HG03066 (cell line): ENCODE measurements at regions not wholly inside any gene's neighbourhood (a gene's known extent, or its start where the extent isn't known, plus 50 kb on each side); places are given as distances from the start of the nearest gene placed in this dataset.

Experiments
- ATAC-seq: cut with Tn5 transposase; IDR thresholded peaks from one replicate; pipeline ENCODE4 v1.9.1; 2021; ENCODE audit warnings: low read depth; ENCODE audit not compliant: unreplicated experiment

DNA sequence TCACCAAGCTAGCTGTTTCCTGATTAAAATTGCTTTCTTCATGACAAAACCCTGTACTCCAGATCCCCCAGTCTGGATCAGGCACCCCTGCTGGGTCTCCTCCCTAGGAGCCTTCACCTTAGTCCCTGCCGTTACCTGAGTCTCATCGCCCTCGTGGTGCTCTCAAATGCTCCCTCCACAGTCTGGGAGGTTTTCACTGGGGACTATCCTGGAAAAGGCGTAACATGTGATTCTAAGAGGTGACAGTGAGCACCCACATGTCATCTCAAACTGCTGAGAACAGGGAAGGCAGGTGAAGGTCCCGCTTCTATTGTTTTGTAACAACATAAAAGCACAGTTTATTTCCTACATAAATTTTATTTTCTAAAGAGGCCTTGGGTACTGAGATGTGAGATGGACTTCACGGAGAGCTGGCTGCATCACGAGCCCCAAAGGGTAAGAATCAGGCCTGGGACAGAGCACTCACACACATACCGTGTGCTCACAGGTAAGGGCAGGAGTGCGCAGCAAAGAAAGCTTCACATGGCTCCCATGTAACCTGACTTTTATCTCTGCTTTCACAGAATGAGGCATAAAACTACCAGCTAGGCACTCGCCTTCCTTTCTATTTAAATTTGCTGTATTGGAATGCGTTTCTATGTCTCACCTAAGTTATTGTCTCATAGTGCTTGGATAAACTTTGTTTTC lies 531.5 kb downstream of the RNF144A start:
- no peak for ATAC-seq

GRCh38 chr2:7449298-7449697 lies 532.1 kb downstream of the RNF144A start:
- ATAC-seq: no peak

DNA sequence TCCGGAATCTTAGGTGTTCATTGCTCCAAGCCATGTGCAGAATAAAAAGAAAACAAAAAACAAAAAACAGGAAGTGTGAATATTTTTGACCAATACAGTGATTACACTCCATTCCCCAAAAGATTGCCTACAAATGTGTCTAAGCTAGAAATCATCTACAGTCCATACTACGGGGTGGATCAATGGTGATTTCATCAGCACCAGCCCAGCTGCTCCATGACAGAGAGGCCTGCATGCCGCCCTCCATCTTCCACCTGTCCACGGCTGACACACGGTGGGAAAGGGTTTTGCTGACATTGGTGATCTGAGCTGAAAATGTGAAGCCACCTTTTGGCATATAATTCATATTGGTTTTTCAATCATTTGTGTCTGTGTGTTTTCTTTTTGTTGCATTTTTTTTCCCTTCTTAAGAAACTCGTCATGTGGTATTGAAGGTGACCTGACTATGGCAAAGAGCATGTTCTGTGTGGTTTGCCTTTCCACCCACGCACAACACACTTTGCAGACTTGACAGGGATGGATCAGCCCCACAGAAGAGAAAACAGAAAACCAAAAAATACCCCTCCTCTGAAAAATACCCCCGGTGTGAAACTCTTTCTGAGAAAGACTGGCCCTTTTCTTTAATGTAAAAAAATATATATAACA lies 533.1 kb downstream of the RNF144A start:
- no peak for ATAC-seq

DNA sequence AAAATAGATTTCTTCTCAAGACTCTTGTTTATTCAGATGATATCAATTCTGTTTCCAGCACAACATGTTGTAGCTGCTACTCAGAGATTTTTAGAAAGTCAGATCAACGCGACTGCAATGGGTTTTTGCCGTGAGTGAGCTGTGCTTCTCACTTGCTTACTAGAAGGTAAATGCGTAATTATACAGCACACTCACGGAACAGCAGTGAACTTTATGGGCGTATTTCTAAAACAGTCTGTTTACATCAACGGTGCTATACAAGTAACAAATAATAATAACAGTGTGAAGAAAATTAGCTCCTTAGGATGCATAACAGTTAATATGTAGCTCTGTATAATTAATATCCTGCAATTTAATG lies 533.6 kb downstream of the RNF144A start:
- no peak for ATAC-seq

- ATAC-seq: no peak
These were observed 535.1 kb downstream of the RNF144A start for GRCh38 chr2:7452110-7452876.

GRCh38 chr2:7454592-7454991 lies 537.4 kb downstream of the RNF144A start:
- no peak for ATAC-seq

DNA sequence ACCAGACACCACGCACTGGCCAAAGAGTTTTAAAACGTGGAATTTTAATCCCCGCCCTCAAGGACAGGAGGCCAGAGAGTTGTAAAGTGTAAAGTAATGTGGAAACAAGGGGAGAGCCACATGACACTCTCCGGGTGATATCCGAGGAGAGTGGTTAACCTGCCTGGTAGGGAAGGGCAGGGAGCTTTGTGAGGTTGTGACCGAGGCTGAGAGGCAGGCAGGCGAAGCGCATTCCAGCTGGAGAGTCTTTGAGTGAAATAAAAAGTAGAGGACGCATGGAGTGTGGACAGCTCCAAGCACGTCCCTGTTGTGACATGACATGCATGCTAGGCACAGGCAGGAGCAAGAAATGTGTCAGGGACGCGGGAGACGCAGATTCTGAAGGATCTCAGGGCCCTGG lies 539.5 kb downstream of the RNF144A start:
- ATAC-seq: no peak

GRCh38 chr2:7458066-7458465 lies 540.9 kb downstream of the RNF144A start:
- ATAC-seq: no peak

DNA sequence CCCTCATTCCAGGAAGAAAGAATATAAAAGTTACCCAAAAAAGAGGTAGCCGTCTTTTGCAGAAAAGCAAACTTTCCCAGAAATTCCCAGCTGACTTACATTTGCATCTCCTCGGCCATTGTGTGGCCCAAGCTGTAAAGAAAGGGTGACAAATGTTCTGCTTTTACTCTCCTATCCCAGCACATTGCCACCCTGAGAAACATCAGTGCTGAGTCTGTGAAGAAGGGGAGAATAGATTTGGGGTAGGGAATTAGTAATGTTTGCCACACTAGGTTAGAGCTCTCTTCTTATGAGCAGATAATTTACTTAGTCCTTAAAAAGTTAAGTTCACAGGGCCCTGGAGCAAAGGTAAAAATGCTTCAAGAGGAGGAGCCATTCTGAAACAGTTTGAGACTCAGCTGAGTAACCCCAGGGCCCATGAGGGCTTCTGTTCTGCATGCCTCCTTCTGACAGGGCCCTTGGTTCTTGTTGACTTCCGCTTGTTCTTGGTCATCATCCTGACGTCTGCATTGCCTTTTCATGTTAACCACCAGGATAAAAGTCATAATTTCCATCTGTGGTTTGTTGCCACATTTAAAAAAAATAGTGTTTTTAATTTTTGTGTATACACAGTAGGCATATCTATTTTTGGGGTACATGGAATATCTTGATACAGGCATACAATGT lies 550.7 kb downstream of the RNF144A start:
- ATAC-seq: no peak

GRCh38 chr2:7468448-7468828 lies 551.2 kb downstream of the RNF144A start:
- no peak for ATAC-seq

DNA sequence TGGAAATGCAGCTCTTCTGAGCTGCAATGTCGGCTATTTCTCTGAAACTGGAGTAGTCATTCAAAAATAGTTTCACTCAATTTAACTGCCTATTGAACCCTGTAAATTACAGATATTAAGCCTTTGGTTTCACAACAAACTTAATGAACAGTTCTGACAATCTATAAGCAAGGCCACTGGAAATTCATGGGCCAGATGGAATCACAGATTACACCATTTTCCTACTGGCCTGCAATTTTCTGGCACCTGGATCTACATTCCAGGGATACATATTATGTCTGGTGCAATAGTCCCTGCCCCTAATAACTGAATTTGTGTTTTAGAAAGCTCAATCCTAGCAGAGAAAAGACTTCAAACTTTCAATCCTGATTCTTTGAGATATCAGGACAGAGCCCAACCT lies 551.7 kb downstream of the RNF144A start:
- ATAC-seq: no peak

GRCh38 chr2:7471185-7471584 lies 554.0 kb downstream of the RNF144A start:
- no peak for ATAC-seq

DNA sequence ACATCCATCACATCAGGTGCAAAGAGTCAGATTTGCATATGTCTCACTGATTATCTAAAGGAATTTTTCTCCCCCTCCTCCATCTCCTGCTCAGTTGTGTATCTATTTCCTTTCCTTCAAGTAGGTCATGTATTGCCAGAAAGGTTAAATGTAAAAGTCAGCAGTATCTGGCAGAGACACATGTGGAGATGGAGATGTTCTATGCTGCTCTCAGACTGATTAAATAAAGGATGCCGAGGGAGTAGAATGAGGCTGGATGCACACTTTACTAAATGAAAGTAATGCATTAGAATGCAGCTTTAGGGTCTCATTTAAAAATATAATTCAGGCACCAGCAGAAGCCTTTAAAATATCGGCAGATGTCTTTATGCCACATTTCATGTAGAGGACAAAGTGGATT lies 555.3 kb downstream of the RNF144A start:
- no peak for ATAC-seq

- ATAC-seq: no peak
These were observed 556.0 kb downstream of the RNF144A start for GRCh38 chr2:7473135-7473771.

DNA sequence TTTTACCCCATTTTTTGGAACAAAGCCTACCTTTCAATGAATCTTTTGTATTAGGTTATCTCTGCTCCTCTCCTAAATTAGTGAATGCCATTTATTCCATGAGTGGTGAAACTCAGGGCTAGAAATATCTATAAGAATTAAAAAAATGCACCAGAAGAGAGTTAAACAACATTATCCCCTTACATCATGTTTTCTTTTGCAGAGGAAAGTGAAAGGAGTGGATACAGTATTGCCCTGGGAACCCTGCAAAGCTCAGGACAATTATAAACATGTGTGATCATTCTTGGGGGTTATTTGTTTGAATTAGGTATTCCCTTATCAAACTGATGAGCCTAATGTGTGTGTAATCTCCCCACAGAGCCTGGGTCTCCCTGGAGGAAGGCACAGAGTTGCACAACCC lies 559.2 kb downstream of the RNF144A start:
- no peak for ATAC-seq

DNA sequence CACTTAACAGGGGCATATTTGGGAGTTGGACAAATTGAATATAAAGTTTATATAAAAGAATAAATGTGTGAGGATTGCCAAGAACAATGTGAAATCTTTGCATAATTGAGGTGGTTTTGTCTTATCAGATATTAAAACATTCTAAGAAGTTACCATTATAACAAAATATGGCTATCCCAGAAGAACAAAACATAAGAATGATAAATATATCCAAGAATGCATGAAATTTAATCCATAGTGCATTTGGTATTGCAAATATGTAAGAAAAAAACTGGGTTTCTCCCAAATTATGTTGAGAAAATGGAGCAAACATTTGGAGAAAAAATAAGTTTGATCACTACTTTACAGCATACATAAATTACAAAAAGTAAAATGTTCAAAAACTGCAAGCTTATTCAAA lies 562.4 kb downstream of the RNF144A start:
- ATAC-seq: no peak

DNA sequence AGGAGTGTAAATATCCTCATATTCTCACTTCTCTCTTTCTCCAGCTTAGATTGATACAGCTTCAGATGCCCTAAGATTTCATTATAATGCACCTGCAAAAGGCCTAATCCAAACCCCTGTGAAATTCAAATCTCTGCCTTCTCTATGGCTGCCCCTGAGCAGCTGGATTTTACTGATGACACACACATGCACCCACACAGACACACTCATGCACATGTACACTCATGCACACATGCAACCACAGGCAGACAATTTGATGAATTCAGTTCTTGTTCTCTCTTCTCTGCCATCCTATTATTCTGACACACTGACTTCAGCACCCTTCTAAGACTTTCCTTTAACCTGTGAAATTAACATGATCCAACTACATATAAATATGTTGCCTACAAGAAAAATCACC lies 563.2 kb downstream of the RNF144A start:
- ATAC-seq: no peak

GRCh38 chr2:7490672-7491071 lies 573.5 kb downstream of the RNF144A start:
- no peak for ATAC-seq

- no peak for ATAC-seq
These were observed 575.5 kb downstream of the RNF144A start for GRCh38 chr2:7492719-7493118.

DNA sequence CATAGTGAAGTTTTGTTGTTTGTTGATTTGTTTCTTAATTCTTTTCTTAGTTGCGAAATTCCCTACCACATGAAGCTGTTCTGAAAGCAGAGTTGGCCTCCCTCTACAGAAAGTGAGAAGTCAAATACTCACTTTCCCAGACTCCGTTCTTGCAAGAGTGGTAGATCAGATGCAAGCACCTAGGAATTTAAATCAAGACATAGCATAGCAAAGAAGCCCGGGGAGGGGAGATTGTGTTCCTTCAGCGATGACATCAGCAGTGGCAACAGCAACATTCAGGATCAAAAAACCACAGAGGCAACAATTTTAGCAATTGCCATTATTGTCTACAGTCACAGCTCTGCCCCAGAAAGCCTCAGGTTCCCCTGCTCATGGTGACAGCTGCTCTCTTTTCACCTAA lies 580.0 kb downstream of the RNF144A start:
- no peak for ATAC-seq

GRCh38 chr2:7499018-7499417 lies 581.8 kb downstream of the RNF144A start:
- no peak for ATAC-seq
